B cell (primary cell): ENCODE measurements at regions not wholly inside any gene's neighbourhood (a gene's known extent, or its start where the extent isn't known, plus 50 kb on each side); places are given as distances from the start of the nearest gene placed in this dataset.

Experiments used
- ATAC-seq: fragments of 200-7000 bp; cut with Tn5 transposase; one replicate; pipeline ENCODE4 v1.10.0; 2021; ENCODE audit warnings: low read depth, mild to moderate bottlenecking, moderate number of reproducible peaks, moderate library complexity
- CTCF ChIA-PET: fragments of 350-600 bp; sonication (Branson Sonifier 250); formaldehyde crosslinking; loops from one replicate; lab custom pipeline; 2021; ENCODE audit warnings: antibody characterized with exemption, inconsistent platforms; lab: Charles Lee
- POLR2A ChIA-PET: fragments of 350-600 bp; sonication (Branson Sonifier 250); formaldehyde crosslinking; loops from one replicate; lab custom pipeline; 2021; ENCODE audit warnings: antibody characterized with exemption; lab: Charles Lee
- DNase-seq: peaks from one replicate; pipeline ENCODE4 v3.0.0; 2013
- H2AFZ ChIP-seq: 2 replicates; pipeline ENCODE4 v1.6.1; 2012; ENCODE audit warnings: mild to moderate bottlenecking, low read depth, low read length; ENCODE audit not compliant: insufficient read depth, poor library complexity, severe bottlenecking
- H3K27ac ChIP-seq, 2 donors: 1 replicate in 1 of 2; 2 replicates in 1 of 2; pipeline ENCODE4 v1.5.1; 2012 to 2013; ENCODE audit warnings: low read length in 2 of 2, mild to moderate bottlenecking in 2 of 2, moderate library complexity in 1 of 2
- H3K27me3 ChIP-seq, 4 experiments: fragments of 200-600 bp in 1 of 4; sonication (generic) in 1 of 4; replicated peaks in 1 of 4; 1 replicate in 2 of 4; 2 replicates in 2 of 4; pipeline versions ENCODE4 v1.6.1 to v1.7.0; 2013 to 2016; ENCODE audit warnings: low read length in 3 of 4, mild to moderate bottlenecking in 2 of 4, mixed read lengths in 1 of 4, moderate library complexity in 1 of 4; ENCODE audit not compliant: insufficient read depth in 4 of 4, control insufficient read depth in 3 of 4; ENCODE audit errors: control extremely low read depth in 1 of 4
- H3K36me3 ChIP-seq, 2 experiments: replicated peaks in 1 of 2; 1 replicate in 1 of 2; 2 replicates in 1 of 2; pipeline versions ENCODE4 v1.6.1 to v1.7.1; 2013; ENCODE audit warnings: low read length in 1 of 2; ENCODE audit not compliant: insufficient read depth in 2 of 2, control insufficient read depth in 1 of 2; ENCODE audit errors: control extremely low read depth in 1 of 2, extremely low read depth in 1 of 2
- H3K4me1 ChIP-seq, 2 donors: fragments of 200-600 bp in 1 of 2; sonication (generic) in 1 of 2; 1 replicate in 1 of 2; 2 replicates in 1 of 2; pipeline versions ENCODE4 v1.5.1 to v1.6.1; 2013 to 2017; ENCODE audit warnings: low read length in 2 of 2; ENCODE audit not compliant: control insufficient read depth in 2 of 2, insufficient read depth in 2 of 2
- H3K4me2 ChIP-seq: replicated peaks from 2 replicates; pipeline ENCODE3; 2012; ENCODE audit warnings: mild to moderate bottlenecking, low read depth, low read length; ENCODE audit not compliant: poor library complexity, severe bottlenecking
- H3K4me3 ChIP-seq, 5 experiments: fragments of 200-600 bp in 1 of 5; sonication (generic) in 1 of 5; 1 replicate in 3 of 5; 2 replicates in 2 of 5; pipeline versions ENCODE4 v1.5.1 to v1.7.0; 2011 to 2016; ENCODE audit warnings: low read length in 4 of 5, mild to moderate bottlenecking in 4 of 5, low read depth in 2 of 5, control low read depth in 1 of 5, moderate library complexity in 1 of 5; ENCODE audit not compliant: insufficient read depth in 1 of 5; ENCODE audit errors: control extremely low read depth in 1 of 5, extremely low read depth in 1 of 5
- H3K79me2 ChIP-seq: fragments of 200-600 bp; sonication (generic); one replicate; pipeline ENCODE4 v1.6.0; 2016; ENCODE audit warnings: low read length; ENCODE audit not compliant: control insufficient read depth, insufficient read depth
- H3K9ac ChIP-seq: fragments of 200-600 bp; sonication (generic); 2 replicates; pipeline ENCODE4 v1.6.1; 2017; ENCODE audit warnings: mild to moderate bottlenecking, low read length, moderate library complexity
- H3K9me3 ChIP-seq, 3 donors: one replicate each; pipeline versions ENCODE4 v1.6.1 to v1.7.1; 2013; ENCODE audit warnings: low read length in 2 of 3; ENCODE audit not compliant: control insufficient read depth in 2 of 3, insufficient read depth in 1 of 3; ENCODE audit errors: control extremely low read depth in 1 of 3
- H4K20me1 ChIP-seq: 2 replicates; pipeline ENCODE4 v1.6.0; 2012; ENCODE audit warnings: mild to moderate bottlenecking, low read length; ENCODE audit not compliant: insufficient read depth, control insufficient read depth, poor library complexity, severe bottlenecking
- H3K27ac Mint-ChIP-seq: one replicate; pipeline ENCODE4 v1.8.0; 2021; ENCODE audit warnings: mixed read lengths
- H3K27me3 Mint-ChIP-seq: one replicate; pipeline ENCODE4 v1.8.0; 2021; ENCODE audit warnings: mixed read lengths
- H3K4me1 Mint-ChIP-seq: one replicate; pipeline ENCODE4 v1.8.0; 2021; ENCODE audit warnings: mixed read lengths
- H3K4me3 Mint-ChIP-seq: one replicate; pipeline ENCODE4 v1.8.0; 2021; ENCODE audit warnings: mixed read lengths
- H3K9me3 Mint-ChIP-seq: one replicate; pipeline ENCODE4 v1.8.0; 2022; ENCODE audit warnings: mixed read lengths; ENCODE audit not compliant: insufficient read depth
- CTCF ChIP-seq: fragments of 200-600 bp; IDR thresholded peaks from one replicate; pipeline ENCODE4 v1.8.0; 2022; ENCODE audit warnings: antibody characterized with exemption, mild to moderate bottlenecking
- EZH2 ChIP-seq: IDR thresholded peaks from 2 replicates; pipeline ENCODE4 v1.6.1; 2012; ENCODE audit warnings: borderline replicate concordance, low read depth, mild to moderate bottlenecking, moderate library complexity, low read length; ENCODE audit not compliant: insufficient read depth, poor library complexity, severe bottlenecking
- WGBS: methylation state at CpG from one replicate; pipeline ENCODE4 v1.1.5; 2013; ENCODE audit warnings: missing lambda C conversion rate; ENCODE audit not compliant: insufficient coverage; 5-methylcytosine and 5-hydroxymethylcytosine counted together
- intact Hi-C: fragments of 100-400 bp; cut with micrococcal nuclease; formaldehyde crosslinking; loops from one replicate; pipeline ENCODE4 v1.10.0; 2022

GRCh38 chr11:21817696-21818095 is 375.2 kb upstream of the ANO5 start:
- Mint-ChIP-seq H3K4me1 (no peaks in the 10 kb centered on the region), H3K27ac (no peak overlapping the region), H3K27me3 (no peaks in the 10 kb centered on the region), H3K9me3 (no peaks in the 10 kb centered on the region), H3K4me3 (no peak overlapping the region)
- Histone ChIP-seq H3K4me2 (no peak overlapping the region), H3K79me2 (no peaks in the 10 kb centered on the region), H3K9me3 (peaks cover 0 to 5% (median 2%) of the 10 kb centered on the region in 3 donors), H4K20me1 (no peaks in the 10 kb centered on the region), H3K9ac (no peak overlapping the region), H3K27me3 (no peaks in the 10 kb centered on the region), H3K36me3 (no peaks in the 10 kb centered on the region), H3K4me3 (no peak overlapping the region), H2AFZ (no peak overlapping the region), H3K4me1 (no peaks in the 10 kb centered on the region), H3K27ac (no peak overlapping the region)
- intact Hi-C loops: no loop called here
- ATAC-seq (no peak), DNase-seq (no peak)
- ChIA-PET CTCF (no interaction called here), POLR2A (no interaction called here)
- TF ChIP-seq EZH2 (no peak), CTCF (no peak)
- WGBS: 20% methylated on average over 1 of the region's 3 CpGs

- no peaks in the 10 kb centered on the region for H3K27me3 Mint-ChIP-seq
- ChIA-PET POLR2A (no interaction called here), CTCF (no interaction called here)
- H3K4me3 ChIP-seq: no peak overlapping the region
- no peaks in the 10 kb centered on the region for H3K4me1 Mint-ChIP-seq
- ATAC-seq: no peak
- no peak overlapping the region for H3K4me2 ChIP-seq
- no peak overlapping the region for H3K27ac Mint-ChIP-seq
- no peak overlapping the region for H3K9ac ChIP-seq
- TF ChIP-seq EZH2 (no peak), CTCF (no peak)
- no peak for DNase-seq
- H2AFZ ChIP-seq: no peak overlapping the region
- H3K4me3 Mint-ChIP-seq: no peak overlapping the region
- no peaks in the 10 kb centered on the region for H3K9me3 ChIP-seq
- no peaks in the 10 kb centered on the region for H4K20me1 ChIP-seq
- H3K9me3 Mint-ChIP-seq: no peaks in the 10 kb centered on the region
- no peaks in the 10 kb centered on the region for H3K36me3 ChIP-seq
- intact Hi-C loops: no loop called here
- no peaks in the 10 kb centered on the region for H3K4me1 ChIP-seq
- no peaks in the 10 kb centered on the region for H3K27me3 ChIP-seq
- H3K27ac ChIP-seq: no peak overlapping the region
- H3K79me2 ChIP-seq: no peaks in the 10 kb centered on the region
These were observed 372.7 kb upstream of the ANO5 start for GRCh38 chr11:21820176-21820575.
